ENCODE measurements at regions not wholly inside any gene's neighbourhood (a gene's known extent, or its start where the extent isn't known, plus 50 kb on each side); places are given as distances from the start of the nearest gene placed in this dataset.

DNA sequence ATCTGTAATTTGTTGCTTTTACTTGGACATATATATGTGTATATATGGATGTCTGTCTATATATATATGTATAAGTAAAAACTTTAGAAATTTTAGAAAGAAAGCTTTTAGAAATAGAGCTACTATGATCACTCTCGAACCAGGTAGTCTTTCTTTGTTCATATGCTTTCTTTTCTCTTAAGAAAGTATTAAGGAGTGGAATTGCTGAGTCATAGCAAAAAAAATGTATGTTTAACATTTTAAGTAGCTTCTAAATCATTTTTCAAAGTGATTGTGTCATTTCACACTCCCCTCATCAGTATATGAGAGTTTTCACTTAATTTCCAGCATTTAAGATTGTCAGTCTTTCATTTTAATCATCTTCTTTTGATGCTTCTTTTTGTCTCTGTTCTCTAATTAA is 447.9 kb upstream of the TECRL start:
- intact Hi-C loops (cut with micrococcal nuclease) = no loop called here
- no peaks in the 10 kb centered on the region for H3K36me3 ChIP-seq (ENCODE audit: control insufficient read depth in 1 of 2, insufficient read depth in 2 of 2, low read length in 2 of 2)
- no peaks in the 10 kb centered on the region for H3K79me2 ChIP-seq (ENCODE audit: insufficient read depth, low read length)
- ChIA-PET RAD21 (ENCODE audit: low non-redundant PET in 1 of 2, low total read pairs in 2 of 2, uncharacterized antibody in 2 of 2, unreplicated experiment in 2 of 2) (no interaction called here), POLR2A (no interaction called here), CTCF (no interaction called here)
- no peak overlapping the region for H2AFZ ChIP-seq (ENCODE audit: low read depth, low read length, poor library complexity, severe bottlenecking)
- BruUV-seq (replicated peaks) = no TSS peak
- TF ChIP-seq ELF1 (IDR thresholded peaks at IDR 0.05; ENCODE audit: borderline replicate concordance, low read depth) (no peak), ZNF274 (IDR thresholded peaks at IDR 0.05; ENCODE audit: low read depth, low read length) (no peak)
- no peak overlapping the region for H3K4me2 ChIP-seq (ENCODE audit: low read length)
- H3K27ac ChIP-seq (ENCODE audit: low read depth, low read length) = no peak overlapping the region
- no peaks in the 10 kb centered on the region for H3K4me1 ChIP-seq (ENCODE audit: control insufficient read depth in 1 of 2, insufficient read depth in 2 of 2, low read length in 2 of 2)
- peaks cover 0 to 1% of the 10 kb centered on the region in 2 experiments; a peak in 2 of 4 replicates for H3K9me3 ChIP-seq (ENCODE audit: control insufficient read depth in 1 of 2, insufficient read depth in 1 of 2, low read depth in 1 of 2, low read length in 2 of 2)
- no peak for DNase-seq (ENCODE audit: low read depth, low spot score)
- H3K27me3 ChIP-seq (ENCODE audit: insufficient read depth, low read length) = no peaks in the 10 kb centered on the region
- no peak for ATAC-seq
- no peak overlapping the region for H3K9ac ChIP-seq (ENCODE audit: low read length)
- no peak overlapping the region for H3K4me3 ChIP-seq (replicated peaks in 1 of 2; ENCODE audit: low read depth in 1 of 2, low read length in 2 of 2)
- no peaks in the 10 kb centered on the region for H3K9me2 ChIP-seq (ENCODE audit: insufficient read depth)
- no peaks in the 10 kb centered on the region for H4K20me1 ChIP-seq (ENCODE audit: insufficient read depth)

DNA sequence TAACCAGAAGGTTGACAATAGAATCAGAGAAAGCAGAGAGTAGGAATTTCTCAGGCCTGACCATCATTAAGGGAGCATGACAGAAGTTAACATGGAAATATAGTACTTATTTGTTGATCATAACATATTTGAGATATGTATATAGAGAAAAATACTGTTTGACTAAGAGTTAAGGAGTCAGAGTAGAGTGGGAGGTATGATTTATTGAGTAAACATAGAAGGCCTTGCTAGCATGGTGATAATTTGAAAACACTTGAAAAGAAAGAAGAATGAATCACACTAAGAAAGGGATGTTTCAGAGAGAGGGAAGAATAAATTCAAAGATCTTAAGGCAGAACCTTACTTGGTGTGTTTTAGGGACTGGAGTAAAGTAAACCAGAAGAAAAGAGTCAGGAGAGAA is 437.2 kb upstream of the TECRL start:
- no peak for TF ChIP-seq ZFX (IDR thresholded peaks at IDR 0.05)
- TF ChIP-seq, protein P1, sequence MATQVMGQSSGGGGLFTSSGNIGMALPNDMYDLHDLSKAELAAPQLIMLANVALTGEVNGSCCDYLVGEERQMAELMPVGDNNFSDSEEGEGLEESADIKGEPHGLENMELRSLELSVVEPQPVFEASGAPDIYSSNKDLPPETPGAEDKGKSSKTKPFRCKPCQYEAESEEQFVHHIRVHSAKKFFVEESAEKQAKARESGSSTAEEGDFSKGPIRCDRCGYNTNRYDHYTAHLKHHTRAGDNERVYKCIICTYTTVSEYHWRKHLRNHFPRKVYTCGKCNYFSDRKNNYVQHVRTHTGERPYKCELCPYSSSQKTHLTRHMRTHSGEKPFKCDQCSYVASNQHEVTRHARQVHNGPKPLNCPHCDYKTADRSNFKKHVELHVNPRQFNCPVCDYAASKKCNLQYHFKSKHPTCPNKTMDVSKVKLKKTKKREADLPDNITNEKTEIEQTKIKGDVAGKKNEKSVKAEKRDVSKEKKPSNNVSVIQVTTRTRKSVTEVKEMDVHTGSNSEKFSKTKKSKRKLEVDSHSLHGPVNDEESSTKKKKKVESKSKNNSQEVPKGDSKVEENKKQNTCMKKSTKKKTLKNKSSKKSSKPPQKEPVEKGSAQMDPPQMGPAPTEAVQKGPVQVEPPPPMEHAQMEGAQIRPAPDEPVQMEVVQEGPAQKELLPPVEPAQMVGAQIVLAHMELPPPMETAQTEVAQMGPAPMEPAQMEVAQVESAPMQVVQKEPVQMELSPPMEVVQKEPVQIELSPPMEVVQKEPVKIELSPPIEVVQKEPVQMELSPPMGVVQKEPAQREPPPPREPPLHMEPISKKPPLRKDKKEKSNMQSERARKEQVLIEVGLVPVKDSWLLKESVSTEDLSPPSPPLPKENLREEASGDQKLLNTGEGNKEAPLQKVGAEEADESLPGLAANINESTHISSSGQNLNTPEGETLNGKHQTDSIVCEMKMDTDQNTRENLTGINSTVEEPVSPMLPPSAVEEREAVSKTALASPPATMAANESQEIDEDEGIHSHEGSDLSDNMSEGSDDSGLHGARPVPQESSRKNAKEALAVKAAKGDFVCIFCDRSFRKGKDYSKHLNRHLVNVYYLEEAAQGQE (IDR thresholded peaks at IDR 0.05; ENCODE audit: low read depth) = no peak
- no peak for TF ChIP-seq EZH2phosphoT487 (IDR thresholded peaks at IDR 0.05; ENCODE audit: borderline replicate concordance)
- TF ChIP-seq POLR2A (IDR thresholded peaks at IDR 0.05; ENCODE audit: borderline replicate concordance, extremely low read depth, insufficient read depth, insufficient read length) = no peak
- TF ChIP-seq EZH2 (IDR thresholded peaks at IDR 0.05) = no peak
- no peak for TF ChIP-seq EGR1 (IDR thresholded peaks at IDR 0.05; ENCODE audit: low read depth)
- no peak for TF ChIP-seq CEBPB (IDR thresholded peaks at IDR 0.05; ENCODE audit: low read depth)
- no TSS peak for BruUV-seq (replicated peaks)
- intact Hi-C loops (cut with micrococcal nuclease) = no loop called here
- Histone ChIP-seq H2AFZ (ENCODE audit: low read depth, low read length, poor library complexity, severe bottlenecking) (no peak overlapping the region), H3K36me3 (ENCODE audit: control insufficient read depth in 1 of 2, insufficient read depth in 2 of 2, low read length in 2 of 2) (no peaks in the 10 kb centered on the region), H3K4me3 (replicated peaks in 1 of 2; ENCODE audit: low read depth in 1 of 2, low read length in 2 of 2) (no peak overlapping the region), H3K4me1 (ENCODE audit: control insufficient read depth in 1 of 2, insufficient read depth in 2 of 2, low read length in 2 of 2) (no peaks in the 10 kb centered on the region), H3K9ac (ENCODE audit: low read length) (no peak overlapping the region), H3K4me2 (ENCODE audit: low read length) (no peak overlapping the region), H3K27ac (ENCODE audit: low read depth, low read length) (no peak overlapping the region), H4K20me1 (ENCODE audit: insufficient read depth) (no peaks in the 10 kb centered on the region), H3K79me2 (ENCODE audit: insufficient read depth, low read length) (no peaks in the 10 kb centered on the region), H3K9me2 (ENCODE audit: insufficient read depth) (no peaks in the 10 kb centered on the region), H3K27me3 (ENCODE audit: insufficient read depth, low read length) (no peaks in the 10 kb centered on the region), H3K9me3 (ENCODE audit: control insufficient read depth in 1 of 2, insufficient read depth in 1 of 2, low read depth in 1 of 2, low read length in 2 of 2) (peaks cover 9 to 17% of the 10 kb centered on the region in 2 experiments; a peak in 3 of 4 replicates)
- ChIA-PET POLR2A (no interaction called here), CTCF (no interaction called here), RAD21 (ENCODE audit: low non-redundant PET in 1 of 2, low total read pairs in 2 of 2, uncharacterized antibody in 2 of 2, unreplicated experiment in 2 of 2) (no interaction called here)
- DNase-seq (ENCODE audit: low read depth, low spot score) (no peak), ATAC-seq (no peak)

Measured in HCT116 (cell line).